ENCODE measurements at regions not wholly inside any gene's neighbourhood (a gene's known extent, or its start where the extent isn't known, plus 50 kb on each side); places are given as distances from the start of the nearest gene placed in this dataset.

- TF ChIP-seq, protein P1, sequence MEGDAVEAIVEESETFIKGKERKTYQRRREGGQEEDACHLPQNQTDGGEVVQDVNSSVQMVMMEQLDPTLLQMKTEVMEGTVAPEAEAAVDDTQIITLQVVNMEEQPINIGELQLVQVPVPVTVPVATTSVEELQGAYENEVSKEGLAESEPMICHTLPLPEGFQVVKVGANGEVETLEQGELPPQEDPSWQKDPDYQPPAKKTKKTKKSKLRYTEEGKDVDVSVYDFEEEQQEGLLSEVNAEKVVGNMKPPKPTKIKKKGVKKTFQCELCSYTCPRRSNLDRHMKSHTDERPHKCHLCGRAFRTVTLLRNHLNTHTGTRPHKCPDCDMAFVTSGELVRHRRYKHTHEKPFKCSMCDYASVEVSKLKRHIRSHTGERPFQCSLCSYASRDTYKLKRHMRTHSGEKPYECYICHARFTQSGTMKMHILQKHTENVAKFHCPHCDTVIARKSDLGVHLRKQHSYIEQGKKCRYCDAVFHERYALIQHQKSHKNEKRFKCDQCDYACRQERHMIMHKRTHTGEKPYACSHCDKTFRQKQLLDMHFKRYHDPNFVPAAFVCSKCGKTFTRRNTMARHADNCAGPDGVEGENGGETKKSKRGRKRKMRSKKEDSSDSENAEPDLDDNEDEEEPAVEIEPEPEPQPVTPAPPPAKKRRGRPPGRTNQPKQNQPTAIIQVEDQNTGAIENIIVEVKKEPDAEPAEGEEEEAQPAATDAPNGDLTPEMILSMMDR (IDR thresholded peaks at IDR 0.05; ENCODE audit: low read depth, low read length, missing input control) = no peak
- TF ChIP-seq EGR1 (IDR thresholded peaks at IDR 0.05; ENCODE audit: low read depth in 2 of 2) = no peak
- TF ChIP-seq RAD21 (IDR thresholded peaks at IDR 0.05) = no peak
- TF ChIP-seq FOXA1 (IDR thresholded peaks at IDR 0.05) = no peak
- TF ChIP-seq, protein P2, sequence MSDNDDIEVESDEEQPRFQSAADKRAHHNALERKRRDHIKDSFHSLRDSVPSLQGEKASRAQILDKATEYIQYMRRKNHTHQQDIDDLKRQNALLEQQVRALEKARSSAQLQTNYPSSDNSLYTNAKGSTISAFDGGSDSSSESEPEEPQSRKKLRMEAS (IDR thresholded peaks at IDR 0.05) = no peak
- no peak for TF ChIP-seq NR2F2 (IDR thresholded peaks at IDR 0.05)
- no peak for TF ChIP-seq TAF1 (conservative IDR thresholded peaks at IDR 0.05)
- no peak for TF ChIP-seq REST (IDR thresholded peaks at IDR 0.05)
- TF ChIP-seq, protein P3, sequence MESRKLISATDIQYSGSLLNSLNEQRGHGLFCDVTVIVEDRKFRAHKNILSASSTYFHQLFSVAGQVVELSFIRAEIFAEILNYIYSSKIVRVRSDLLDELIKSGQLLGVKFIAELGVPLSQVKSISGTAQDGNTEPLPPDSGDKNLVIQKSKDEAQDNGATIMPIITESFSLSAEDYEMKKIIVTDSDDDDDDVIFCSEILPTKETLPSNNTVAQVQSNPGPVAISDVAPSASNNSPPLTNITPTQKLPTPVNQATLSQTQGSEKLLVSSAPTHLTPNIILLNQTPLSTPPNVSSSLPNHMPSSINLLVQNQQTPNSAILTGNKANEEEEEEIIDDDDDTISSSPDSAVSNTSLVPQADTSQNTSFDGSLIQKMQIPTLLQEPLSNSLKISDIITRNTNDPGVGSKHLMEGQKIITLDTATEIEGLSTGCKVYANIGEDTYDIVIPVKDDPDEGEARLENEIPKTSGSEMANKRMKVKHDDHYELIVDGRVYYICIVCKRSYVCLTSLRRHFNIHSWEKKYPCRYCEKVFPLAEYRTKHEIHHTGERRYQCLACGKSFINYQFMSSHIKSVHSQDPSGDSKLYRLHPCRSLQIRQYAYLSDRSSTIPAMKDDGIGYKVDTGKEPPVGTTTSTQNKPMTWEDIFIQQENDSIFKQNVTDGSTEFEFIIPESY (IDR thresholded peaks at IDR 0.05) = no peak
- TF ChIP-seq SP1 (IDR thresholded peaks at IDR 0.05) = no peak
- no peak for TF ChIP-seq RXRA (IDR thresholded peaks at IDR 0.05)
- TF ChIP-seq JUND (IDR thresholded peaks at IDR 0.05) = no peak
Observed at GRCh38 chr7:32167815-32168214, 97.6 kb upstream of the PDE1C start.
